Transverse colon (tissue), 4 donors: ENCODE measurements at regions not wholly inside any gene's neighbourhood (a gene's known extent, or its start where the extent isn't known, plus 50 kb on each side); places are given as distances from the start of the nearest gene placed in this dataset.

ENCODE experiments used
- DNase-seq: peaks from one replicate; pipeline ENCODE4 v3.0.0-alpha.2; 2019
- H3K27ac ChIP-seq, 4 donors: fragments of 200-600 bp; sonication (generic); 2 replicates each; pipeline ENCODE4 v1.5.1; 2016 to 2018; ENCODE audit warnings: inconsistent platforms in 4 of 4
- H3K27me3 ChIP-seq: fragments of 200-600 bp; sonication (generic); 2 replicates; pipeline ENCODE4 v1.5.1; 2017; ENCODE audit warnings: inconsistent platforms
- H3K36me3 ChIP-seq, 4 donors: fragments of 200-600 bp; sonication (generic); 2 replicates each; pipeline ENCODE4 v1.5.1; 2017 to 2019; ENCODE audit warnings: inconsistent platforms in 4 of 4
- H3K4me1 ChIP-seq, 4 donors: fragments of 200-600 bp; sonication (generic); 2 replicates each; pipeline ENCODE4 v1.5.1; 2017 to 2020; ENCODE audit warnings: inconsistent platforms in 4 of 4
- H3K4me3 ChIP-seq, 4 donors: fragments of 200-600 bp; sonication (generic); 1 replicate in 1 of 4; 2 replicates in 3 of 4; pipeline versions ENCODE4 v1.5.1 to v1.6.1; 2017 to 2019; ENCODE audit warnings: inconsistent platforms in 4 of 4
- H3K9me3 ChIP-seq, 2 donors: fragments of 200-600 bp; sonication (generic); 2 replicates each; pipeline ENCODE4 v1.5.1; 2017 to 2019; ENCODE audit warnings: inconsistent platforms in 2 of 2
- CTCF ChIP-seq, 5 experiments: fragments of 200-600 bp in 3 of 5; fragments of 450-650 bp in 2 of 5; sonication (generic) in 3 of 5; IDR thresholded peaks; 1 replicate in 2 of 5; 2 replicates in 3 of 5; pipeline ENCODE4 v1.5.1; 2016 to 2017; ENCODE audit warnings: antibody characterized with exemption in 5 of 5, inconsistent platforms in 3 of 5, mild to moderate bottlenecking in 2 of 5, moderate library complexity in 1 of 5
- EP300 ChIP-seq: sonication (generic); formaldehyde crosslinking; IDR thresholded peaks from one replicate; pipeline ENCODE4 v1.6.1; 2017; ENCODE audit warnings: antibody characterized with exemption, low read depth
- POLR2A ChIP-seq: fragments of 450-650 bp; IDR thresholded peaks from one replicate; pipeline ENCODE4 v1.6.1; 2016; ENCODE audit warnings: antibody characterized with exemption, mild to moderate bottlenecking, moderate library complexity
- POLR2AphosphoS5 ChIP-seq, 3 donors: sonication (generic); formaldehyde crosslinking; IDR thresholded peaks; one replicate each; pipeline ENCODE4 v1.6.1; 2016; ENCODE audit warnings: antibody characterized with exemption in 3 of 3
- WGBS, 2 donors: methylation state at CpG; one replicate each; pipeline ENCODE4 v1.1.5; 2018; ENCODE audit warnings: low coverage in 1 of 2; 5-methylcytosine and 5-hydroxymethylcytosine counted together
- in situ Hi-C, 4 donors: fragments of 200-750 bp; cut with MboI; loops; one replicate each; pipeline versions ENCODE4 v1.15.0 to v1.15.1; 2017; ENCODE audit warnings: low sequenced_read_pairs in 3 of 4, low pct_ligation_motif_present in 1 of 4, low pct_unique_long_range_greater_than_20kb in 1 of 4
- intact Hi-C: fragments of 100-400 bp; cut with DNase I; formaldehyde crosslinking; loops from one replicate; pipeline ENCODE4 v1.15.1; 2023; ENCODE audit warnings: low total_unique reads

DNA sequence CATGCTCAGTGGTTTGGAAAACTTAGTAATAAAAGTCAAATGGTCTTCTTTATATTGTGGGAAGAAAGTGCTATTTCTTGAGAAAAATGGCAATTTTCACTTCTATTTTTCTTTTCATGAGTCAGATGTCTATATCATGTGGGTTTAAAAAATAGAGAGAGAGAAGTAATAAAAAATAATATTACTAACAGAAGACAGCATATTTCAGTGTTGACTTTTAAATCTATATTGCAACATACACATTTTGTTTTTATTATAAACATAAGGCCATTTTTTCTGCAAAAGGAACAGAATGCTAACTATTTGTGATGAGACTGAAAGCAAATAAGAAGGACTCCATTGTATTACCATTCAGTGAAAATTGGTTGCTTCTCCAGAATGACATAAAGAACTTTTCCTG is 135.1 kb upstream of the CNR1 start:
- H3K36me3 ChIP-seq, result no peaks in the 10 kb centered on the region
- in situ Hi-C loops (no loop called here), intact Hi-C loops (no loop called here)
- no peaks in the 10 kb centered on the region for H3K27me3 ChIP-seq
- DNase-seq, result no peak
- no peaks in the 10 kb centered on the region for H3K4me1 ChIP-seq
- no peak overlapping the region for H3K27ac ChIP-seq
- no peak overlapping the region for H3K4me3 ChIP-seq
- TF ChIP-seq POLR2A (no peak), CTCF (IDR thresholded peaks at IDR 0.05) (no peak), POLR2AphosphoS5 (IDR thresholded peaks at IDR 0.05) (no peak), EP300 (no peak)
- H3K9me3 ChIP-seq, result peaks cover 0 to under 1% of the 10 kb centered on the region in 2 donors

GRCh38 chr6:88298066-88298845 is 132.1 kb upstream of the CNR1 start:
- Histone ChIP-seq H3K9me3 (no peaks in the 10 kb centered on the region), H3K4me1 (no peaks in the 10 kb centered on the region), H3K27ac (no peak overlapping the region), H3K4me3 (no peak overlapping the region), H3K36me3 (no peaks in the 10 kb centered on the region), H3K27me3 (no peaks in the 10 kb centered on the region)
- DNase-seq, result no peak
- TF ChIP-seq EP300 (no peak), POLR2A (no peak), POLR2AphosphoS5 (IDR thresholded peaks at IDR 0.05) (no peak), CTCF (IDR thresholded peaks at IDR 0.05) (no peak)
- in situ Hi-C loops (no loop called here), intact Hi-C loops (no loop called here)
- 78 to 81% methylated on average over 11 of the region's 11 CpGs for whole genome bisulfite sequencing, 2 donors

DNA sequence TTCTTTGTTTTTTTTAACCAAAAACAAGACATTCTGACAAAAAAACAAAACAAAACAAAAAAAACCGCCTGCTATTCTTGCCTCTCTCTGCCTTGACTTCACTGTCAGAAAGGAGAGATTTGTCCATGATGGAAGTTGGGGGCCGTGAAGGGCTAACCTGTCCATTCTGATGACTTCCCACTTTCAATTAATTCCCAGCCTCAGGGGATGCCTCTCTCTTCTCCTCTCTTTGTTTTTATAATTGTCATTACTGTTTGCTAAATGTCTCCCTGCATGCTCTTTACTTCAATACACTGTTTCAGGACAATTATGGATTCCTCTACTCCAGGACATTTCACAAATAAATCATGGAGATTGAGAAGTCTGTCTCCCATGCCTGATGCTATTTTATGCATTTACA is 130.5 kb upstream of the CNR1 start:
- WGBS, 2 donors, result 66 to 100% methylated on average over 1 to 2 of the region's 2 CpGs
- Histone ChIP-seq H3K4me1 (no peaks in the 10 kb centered on the region), H3K36me3 (no peaks in the 10 kb centered on the region), H3K9me3 (no peaks in the 10 kb centered on the region), H3K27ac (no peak overlapping the region), H3K27me3 (no peaks in the 10 kb centered on the region), H3K4me3 (no peak overlapping the region)
- intact Hi-C loops, result no loop called here
- in situ Hi-C loops, result no loop called here
- no peak for TF ChIP-seq EP300
- no peak for TF ChIP-seq POLR2AphosphoS5 (IDR thresholded peaks at IDR 0.05)
- no peak for TF ChIP-seq POLR2A
- no peak for TF ChIP-seq CTCF (IDR thresholded peaks at IDR 0.05)
- no peak for DNase-seq

DNA sequence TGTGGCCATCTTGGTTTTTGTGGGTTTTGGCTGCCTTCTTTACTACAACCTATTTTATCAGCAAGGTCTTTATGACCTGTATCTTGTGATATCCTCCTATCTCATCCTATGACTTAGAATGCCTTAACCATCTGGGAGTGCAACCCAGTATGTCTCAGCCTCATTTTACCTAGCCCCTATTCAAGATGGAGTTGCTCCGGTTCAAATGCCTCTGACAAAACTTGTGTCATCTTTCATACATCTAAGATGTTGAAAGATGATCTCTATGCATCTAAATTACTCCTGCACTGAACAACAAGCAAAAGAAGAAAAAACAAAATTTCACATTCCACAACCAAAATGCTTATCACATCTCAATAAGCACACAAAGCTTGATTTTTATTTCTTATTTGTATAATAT is 129.5 kb upstream of the CNR1 start:
- WGBS, 2 donors, result 92 to 100% methylated on average over 1 of the region's 1 CpG
- intact Hi-C loops (no loop called here), in situ Hi-C loops (no loop called here)
- Histone ChIP-seq H3K9me3 (no peaks in the 10 kb centered on the region), H3K27me3 (no peaks in the 10 kb centered on the region), H3K4me3 (no peak overlapping the region), H3K36me3 (no peaks in the 10 kb centered on the region), H3K27ac (no peak overlapping the region), H3K4me1 (no peaks in the 10 kb centered on the region)
- DNase-seq, result no peak
- TF ChIP-seq EP300 (no peak), CTCF (IDR thresholded peaks at IDR 0.05) (no peak), POLR2AphosphoS5 (IDR thresholded peaks at IDR 0.05) (no peak), POLR2A (no peak)
